GM19372 (cell line): ENCODE measurements at regions not wholly inside any gene's neighbourhood (a gene's known extent, or its start where the extent isn't known, plus 50 kb on each side); places are given as distances from the start of the nearest gene placed in this dataset.

Experiments
- ATAC-seq: cut with Tn5 transposase; IDR thresholded peaks from one replicate; pipeline ENCODE4 v1.9.1; 2021; ENCODE audit warnings: mild to moderate bottlenecking, low read depth, moderate library complexity; ENCODE audit not compliant: unreplicated experiment

DNA sequence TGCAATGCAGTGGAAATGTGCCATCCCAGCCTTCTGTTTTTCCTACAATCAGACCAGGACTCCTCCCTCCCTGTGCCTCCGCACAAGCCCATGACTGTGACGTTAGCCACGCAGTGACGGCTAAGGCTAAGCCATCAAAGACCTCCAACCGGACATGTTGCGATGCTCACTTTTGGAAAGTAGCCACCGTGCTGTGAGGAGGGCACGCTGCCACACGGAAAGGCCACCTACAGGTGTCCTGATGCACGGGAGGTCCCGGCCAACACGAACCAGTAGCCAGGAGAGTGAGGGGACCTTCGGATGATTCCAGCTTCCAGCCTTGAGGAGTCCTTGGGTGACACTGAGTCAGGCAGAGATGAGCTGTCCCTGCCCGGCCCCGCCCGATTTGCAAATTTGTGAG is 53.9 kb downstream of the FOXL1 start:
- ATAC-seq, result no peak

DNA sequence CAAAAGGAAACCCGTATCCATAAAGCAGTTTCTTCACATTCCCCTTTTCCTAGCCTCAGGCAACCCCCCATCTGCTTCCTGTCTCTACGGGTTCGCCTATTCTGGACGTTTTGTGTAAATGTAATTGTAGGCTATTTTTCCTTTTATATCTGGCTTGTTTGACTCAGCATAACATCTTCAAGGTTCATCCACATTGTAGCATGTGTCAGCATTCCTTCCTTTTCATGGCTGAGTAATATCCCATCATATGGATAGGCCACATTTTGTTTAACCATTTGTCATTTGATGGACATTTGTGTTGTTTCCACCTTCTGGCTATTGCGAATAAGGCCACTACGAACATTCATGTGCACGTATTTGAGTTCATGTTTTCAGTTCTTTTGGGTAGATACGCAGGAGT is 54.6 kb downstream of the FOXL1 start:
- ATAC-seq, result no peak

- no peak for ATAC-seq
Observed at GRCh38 chr16:86634292-86634691, 55.9 kb downstream of the FOXL1 start.

DNA sequence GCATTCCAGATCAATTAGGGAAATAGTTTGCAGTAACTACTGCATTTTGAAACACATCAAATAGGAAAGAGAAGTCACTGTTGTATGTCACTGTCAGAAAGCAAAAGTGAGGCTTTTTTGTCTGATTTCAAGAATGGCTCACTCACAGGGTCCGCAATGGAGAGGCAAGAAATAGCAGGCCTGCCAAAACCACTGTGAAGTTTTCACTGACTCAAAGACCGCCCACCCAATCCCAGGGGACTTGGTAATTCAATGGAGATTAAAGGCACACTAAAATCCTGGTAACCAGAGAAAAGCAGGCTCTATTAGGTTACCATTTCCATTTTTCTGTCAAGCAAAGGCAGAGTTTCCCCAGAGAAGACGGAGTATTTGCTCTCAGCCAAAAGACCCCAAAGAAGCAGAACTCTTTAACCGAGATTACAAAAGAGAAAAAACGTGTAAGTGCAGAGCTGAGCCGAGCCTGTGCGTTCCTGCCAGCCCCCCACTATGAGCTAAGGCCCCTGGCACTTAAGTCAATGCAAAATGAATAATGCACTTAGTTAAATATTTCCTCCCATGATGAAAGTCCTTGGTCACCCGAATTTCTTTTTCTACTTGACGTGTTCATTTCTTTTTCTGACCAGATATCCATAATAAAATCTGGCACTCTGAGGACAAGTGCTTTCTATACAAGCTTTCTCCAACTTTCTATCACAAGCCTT is 57.0 kb downstream of the FOXL1 start:
- ATAC-seq, result no peak

- ATAC-seq, result no peak
Observed at GRCh38 chr16:86635926-86636325, 57.6 kb downstream of the FOXL1 start.

- no peak for ATAC-seq
Observed at GRCh38 chr16:86637744-86638143, 59.4 kb downstream of the FOXL1 start.

- ATAC-seq, result no peak
Observed at GRCh38 chr16:86638642-86639041, 60.3 kb downstream of the FOXL1 start.

- ATAC-seq, result no peak
Observed at GRCh38 chr16:86639354-86639753, 61.0 kb downstream of the FOXL1 start.

GRCh38 chr16:86640265-86640843 is 62.0 kb downstream of the FOXL1 start:
- no peak for ATAC-seq

- ATAC-seq, result no peak
Observed at GRCh38 chr16:86642087-86642486, 63.7 kb downstream of the FOXL1 start.

GRCh38 chr16:86643671-86644070 is 65.3 kb downstream of the FOXL1 start:
- ATAC-seq, result no peak

DNA sequence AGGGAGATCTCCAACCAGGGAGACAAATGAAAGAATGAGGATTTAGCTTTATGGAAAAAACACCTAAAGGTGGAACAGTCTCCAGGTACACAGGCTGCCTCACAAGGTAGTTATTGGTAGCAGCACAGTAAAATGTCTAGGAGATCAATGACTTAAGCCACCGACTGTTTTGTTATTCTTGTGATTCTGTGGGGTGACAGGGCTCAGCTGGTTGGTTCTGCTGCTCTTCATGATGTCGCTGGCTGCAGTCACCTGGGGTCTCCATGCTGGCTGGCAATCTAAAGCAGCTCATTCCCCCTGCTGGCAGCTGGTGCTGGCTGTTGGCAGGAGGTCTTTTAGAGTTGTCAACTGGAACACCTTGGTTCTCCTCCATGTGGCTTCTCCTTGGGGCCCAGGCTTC is 69.2 kb downstream of the FOXL1 start:
- ATAC-seq, result no peak

- no peak for ATAC-seq
Observed at GRCh38 chr16:86649875-86650274, 71.5 kb downstream of the FOXL1 start.

- ATAC-seq, result no peak
Observed at GRCh38 chr16:86651013-86651627, 72.8 kb downstream of the FOXL1 start.

DNA sequence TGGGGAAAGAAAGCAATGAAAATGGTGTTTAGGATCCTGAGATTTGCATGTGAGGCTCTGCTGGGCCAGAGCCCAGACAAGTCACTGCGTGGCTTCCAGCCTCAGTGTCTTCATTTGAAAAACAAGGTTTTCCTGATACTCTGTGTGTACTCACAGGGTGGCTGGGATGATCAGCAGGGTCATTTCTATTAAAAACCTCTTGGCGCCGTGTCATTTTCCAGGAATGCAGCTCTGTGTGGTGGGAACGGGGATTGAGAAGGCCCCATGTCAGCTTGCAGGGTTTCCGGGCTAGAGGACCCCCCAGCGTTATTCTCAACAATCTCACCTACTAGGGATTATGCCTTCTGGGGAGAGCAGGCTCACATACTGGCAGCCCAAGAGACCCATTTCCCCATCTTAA is 73.5 kb downstream of the FOXL1 start:
- no peak for ATAC-seq

GRCh38 chr16:86653285-86654006 is 75.1 kb downstream of the FOXL1 start:
- no peak for ATAC-seq

- no peak for ATAC-seq
Observed at GRCh38 chr16:86657972-86658371, 79.6 kb downstream of the FOXL1 start.

DNA sequence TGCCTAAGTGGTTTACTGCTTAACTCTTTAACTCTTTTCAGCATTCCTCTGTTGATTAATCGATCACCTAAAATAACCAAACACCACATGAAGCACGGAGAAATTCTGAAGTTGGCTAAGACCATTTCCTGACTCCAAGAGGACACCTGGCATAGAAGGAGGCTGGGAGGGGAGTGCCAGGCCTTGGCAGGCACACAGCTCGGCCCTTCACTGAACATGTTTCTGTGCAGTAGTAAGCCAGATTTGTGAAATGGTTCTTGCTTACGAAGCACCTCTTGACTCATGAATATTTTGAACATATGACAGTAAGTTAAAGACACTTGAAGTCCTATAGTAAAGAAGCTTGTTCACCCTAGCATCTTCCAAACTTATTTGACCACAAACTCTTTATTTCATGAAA is 82.3 kb downstream of the FOXL1 start:
- no peak for ATAC-seq

DNA sequence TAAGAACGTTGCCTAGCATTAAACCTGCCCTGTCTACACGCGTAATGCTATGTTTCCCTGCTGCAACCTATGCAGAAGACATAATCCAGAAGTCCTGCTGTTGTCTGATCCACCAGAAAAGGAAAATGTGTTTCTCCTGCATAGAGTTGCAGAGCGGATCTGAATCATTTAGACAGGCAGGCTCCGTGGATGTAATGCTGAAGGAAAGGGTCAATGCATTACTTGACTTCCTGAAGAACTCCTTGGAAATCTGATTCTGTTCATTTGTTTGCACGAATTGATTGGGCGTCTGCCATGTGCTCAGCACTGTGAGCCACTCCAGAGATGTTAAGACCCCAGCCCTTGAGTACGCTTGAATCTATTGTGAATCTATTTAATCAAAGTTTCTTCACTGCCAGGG is 83.4 kb downstream of the FOXL1 start:
- no peak for ATAC-seq

DNA sequence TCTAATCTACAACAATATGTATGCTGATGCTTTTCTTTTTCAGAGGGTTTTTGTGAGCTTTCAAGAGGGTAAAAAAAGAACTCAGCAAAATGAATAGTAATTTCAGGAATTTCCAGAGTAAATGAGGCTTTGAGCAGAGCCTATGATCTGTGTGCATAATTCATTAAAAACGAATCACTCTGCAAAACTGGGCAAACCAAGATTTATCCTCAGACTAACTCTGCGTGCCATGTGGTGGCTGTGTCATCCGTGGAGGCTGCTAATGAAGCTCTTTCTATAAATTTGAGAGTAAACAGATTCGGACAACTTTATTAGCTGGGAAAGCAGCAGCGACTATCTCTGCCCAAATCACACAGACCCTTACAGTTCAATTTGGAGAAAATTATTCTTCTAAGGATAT is 83.8 kb downstream of the FOXL1 start:
- ATAC-seq, result no peak

DNA sequence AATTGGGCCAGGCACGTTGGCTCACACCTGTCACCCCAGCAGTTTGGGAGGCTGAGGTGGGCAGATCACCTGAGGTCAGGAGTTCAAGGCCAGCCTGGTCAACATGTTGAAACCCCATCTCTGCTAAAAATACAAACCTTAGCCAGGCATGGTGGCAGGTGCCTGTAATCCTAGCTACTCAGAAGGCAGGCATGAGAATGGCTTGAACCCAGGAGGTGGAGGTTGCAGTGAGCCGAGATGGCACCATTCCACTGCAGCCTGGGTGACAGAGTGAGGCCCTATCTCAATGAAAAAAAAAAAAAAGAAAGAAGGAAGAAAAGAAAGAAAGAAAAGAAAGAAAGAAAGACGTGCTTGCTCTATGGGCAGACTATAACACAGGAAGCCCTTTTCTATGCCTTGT is 84.4 kb downstream of the FOXL1 start:
- ATAC-seq, result no peak
